ENCODE measurements at regions not wholly inside any gene's neighbourhood (a gene's known extent, or its start where the extent isn't known, plus 50 kb on each side); places are given as distances from the start of the nearest gene placed in this dataset.
A peak's percentile ranks its signal among the peaks of the same experiment; 100 is the strongest.

- no peaks in the 10 kb centered on the region for H3K9me3 ChIP-seq
- H3K27ac ChIP-seq = peak overlapping the region; percentile 63 to 83 (median 79)
- no peaks in the 10 kb centered on the region for H3K36me3 ChIP-seq
- peaks cover 64 to 81% (median 71%) of the 10 kb centered on the region in 4 donors for H3K4me1 ChIP-seq
- WGBS, 2 donors = 28 to 33% methylated on average over 8 to 11 of the region's 16 CpGs
- ATAC-seq (ENCODE audit: low FRiP score in 2 of 2) (peak; percentile 16 to 56), DNase-seq (no peak)
- TF ChIP-seq POLR2A (IDR thresholded peaks at IDR 0.05) (peak in 1 of 4 donors; percentile 4), POLR2AphosphoS5 (IDR thresholded peaks at IDR 0.05) (peak in 1 of 2 donors; percentile 32), CTCF (IDR thresholded peaks at IDR 0.05) (no peak), EP300 (IDR thresholded peaks at IDR 0.05) (no peak)
- peak overlapping the region in 2 of 4 donors; percentile 9 to 14 for H3K4me3 ChIP-seq
- no peaks in the 10 kb centered on the region for H3K27me3 ChIP-seq
Observed at GRCh38 chr17:77445760-77446532, 305.2 kb downstream of the SEC14L1 start.

GRCh38 chr17:77446940-77447634 lies 306.3 kb downstream of the SEC14L1 start:
- no peaks in the 10 kb centered on the region for H3K9me3 ChIP-seq
- ATAC-seq (ENCODE audit: low FRiP score in 2 of 2) (no peak), DNase-seq (no peak)
- no peaks in the 10 kb centered on the region for H3K36me3 ChIP-seq
- H3K4me3 ChIP-seq = no peak overlapping the region
- H3K27me3 ChIP-seq = no peaks in the 10 kb centered on the region
- WGBS, 2 donors = 74 to 81% methylated on average over 20 of the region's 20 CpGs
- peak overlapping the region; percentile 63 to 83 (median 79) for H3K27ac ChIP-seq
- TF ChIP-seq EP300 (IDR thresholded peaks at IDR 0.05) (no peak), POLR2A (IDR thresholded peaks at IDR 0.05) (no peak), POLR2AphosphoS5 (IDR thresholded peaks at IDR 0.05) (no peak), CTCF (IDR thresholded peaks at IDR 0.05) (no peak)
- H3K4me1 ChIP-seq = peaks cover 61 to 81% (median 70%) of the 10 kb centered on the region in 4 donors

- Histone ChIP-seq H3K36me3 (no peaks in the 10 kb centered on the region), H3K9me3 (no peaks in the 10 kb centered on the region), H3K4me3 (no peak overlapping the region), H3K27ac (peak overlapping the region; percentile 7 to 85 (median 82)), H3K4me1 (peaks cover 73 to 82% (median 80%) of the 10 kb centered on the region in 4 donors), H3K27me3 (no peaks in the 10 kb centered on the region)
- ATAC-seq (ENCODE audit: low FRiP score in 2 of 2) (no peak), DNase-seq (no peak)
- 63 to 80% methylated on average over 8 to 9 of the region's 9 CpGs for WGBS, 2 donors
- TF ChIP-seq EP300 (IDR thresholded peaks at IDR 0.05) (no peak), CTCF (IDR thresholded peaks at IDR 0.05) (no peak), POLR2A (IDR thresholded peaks at IDR 0.05) (no peak)
Observed at GRCh38 chr17:77449373-77449907, 308.7 kb downstream of the SEC14L1 start.

GRCh38 chr17:77449908-77450741 lies 309.4 kb downstream of the SEC14L1 start:
- peak in 1 of 2 donors; percentile 87 for DNase-seq
- no peaks in the 10 kb centered on the region for H3K36me3 ChIP-seq
- peak in 1 of 2 donors; percentile 63 for ATAC-seq (ENCODE audit: low FRiP score in 2 of 2)
- TF ChIP-seq POLR2AphosphoS5 (IDR thresholded peaks at IDR 0.05) = no peak
- no peak for TF ChIP-seq POLR2A (IDR thresholded peaks at IDR 0.05)
- no peak for TF ChIP-seq EP300 (IDR thresholded peaks at IDR 0.05)
- no peak for TF ChIP-seq CTCF (IDR thresholded peaks at IDR 0.05)
- H3K27ac ChIP-seq = peak overlapping the region; percentile 79 to 85 (median 82)
- H3K27me3 ChIP-seq = no peaks in the 10 kb centered on the region
- H3K4me3 ChIP-seq = peak overlapping the region in 3 of 4 donors; percentile 42 to 57 (median 57)
- peaks cover 73 to 82% (median 80%) of the 10 kb centered on the region in 4 donors for H3K4me1 ChIP-seq
- WGBS, 2 donors = 37 to 49% methylated on average over 6 to 22 of the region's 23 CpGs
- H3K9me3 ChIP-seq = no peaks in the 10 kb centered on the region

All from upper lobe of left lung (tissue), 6 donors.